Colonic mucosa (tissue), 4 donors: ENCODE measurements at regions not wholly inside any gene's neighbourhood (a gene's known extent, or its start where the extent isn't known, plus 50 kb on each side); places are given as distances from the start of the nearest gene placed in this dataset.

Source experiments
- DNase-seq: peaks from one replicate; pipeline ENCODE4 v3.0.0-alpha.2; 2020
- H3K27ac ChIP-seq: fragments of 200-600 bp; one replicate; pipeline ENCODE4 v1.8.0; 2021
- H3K27me3 ChIP-seq: fragments of 200-600 bp; one replicate; pipeline ENCODE4 v1.8.0; 2021
- H3K36me3 ChIP-seq: fragments of 200-600 bp; one replicate; pipeline ENCODE4 v1.8.0; 2021
- H3K4me1 ChIP-seq: fragments of 200-600 bp; one replicate; pipeline ENCODE4 v1.8.0; 2021; ENCODE audit warnings: mild to moderate bottlenecking
- H3K4me3 ChIP-seq: fragments of 200-600 bp; one replicate; pipeline ENCODE4 v1.8.0; 2021
- H3K9ac ChIP-seq, 2 donors: one replicate each; pipeline ENCODE4 v1.7.0; 2013; ENCODE audit warnings: control low read depth in 2 of 2, low read depth in 2 of 2, low read length in 2 of 2
- H3K9me3 ChIP-seq: fragments of 200-600 bp; one replicate; pipeline ENCODE4 v1.8.0; 2021
- intact Hi-C: fragments of 100-400 bp; cut with DNase I; formaldehyde crosslinking; loops from one replicate; pipeline ENCODE4 v1.14.1; 2022
- TF ChIP-seq, protein P1 (sequence below): fragments of 200-600 bp; IDR thresholded peaks from one replicate; pipeline ENCODE4 v1.8.0; 2022; ENCODE audit warnings: antibody characterized with exemption, mild to moderate bottlenecking
- donor health status: healthy.
- donor health status: DM: no; HTN: no; CAD: no.
- donor health status: DM: no; HTN: no; CAD: no.

DNA sequence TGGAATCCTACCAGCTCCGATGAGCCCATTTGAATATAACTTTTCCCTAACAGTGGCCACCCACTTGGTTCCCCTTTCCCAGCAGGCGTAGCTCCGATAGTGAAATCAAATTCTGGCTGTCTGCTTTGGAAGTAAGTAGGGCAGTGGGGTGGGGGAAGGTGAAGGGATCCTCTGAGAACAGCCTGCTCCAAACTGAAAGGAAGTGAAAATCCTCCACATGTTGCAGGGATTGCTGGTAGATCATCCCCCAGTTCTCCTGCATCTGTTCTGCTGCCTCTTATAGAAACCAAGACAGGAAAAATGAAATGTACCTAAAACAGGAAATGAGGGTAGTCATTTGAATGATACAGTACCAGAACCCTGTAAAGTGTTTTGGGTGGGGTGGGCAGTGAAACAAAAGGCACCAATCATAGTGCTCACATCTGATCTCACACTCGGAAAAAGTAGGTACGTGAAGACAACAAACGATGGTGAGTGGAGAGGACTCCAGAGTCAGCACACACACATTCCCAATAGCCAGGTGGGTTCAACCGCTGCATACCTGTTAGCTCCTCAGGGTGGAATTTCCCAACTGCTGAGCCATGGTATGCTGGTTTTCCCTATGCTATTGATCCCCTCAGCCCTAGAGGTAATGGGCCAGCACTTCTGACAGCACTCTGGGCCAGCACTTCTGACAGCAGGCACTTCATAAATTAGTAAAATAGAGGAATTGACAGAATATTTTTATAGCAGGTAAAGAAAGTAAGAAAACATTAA is 304.9 kb upstream of the ADAMTS9 start:
- H3K27me3 ChIP-seq: no peaks in the 10 kb centered on the region
- intact Hi-C loops: no loop called here

DNA sequence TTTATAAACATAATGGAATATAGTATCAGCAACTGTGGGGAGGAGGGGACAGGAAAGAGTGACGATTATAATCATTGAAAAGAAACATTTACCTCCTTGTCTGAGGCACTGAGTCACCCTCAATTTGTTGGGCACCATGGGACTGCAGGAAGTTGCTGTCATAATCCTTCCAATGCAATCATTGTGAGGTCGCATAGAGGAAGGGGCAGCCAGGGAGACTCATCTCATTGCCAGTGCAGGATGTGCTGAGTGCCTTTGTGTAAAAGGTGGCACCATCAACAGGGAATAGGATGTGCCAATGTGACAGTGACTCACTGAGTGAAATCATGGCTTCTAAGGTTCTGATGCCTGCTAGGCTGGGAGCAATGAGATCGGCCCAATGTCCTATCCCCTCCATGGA is 300.4 kb upstream of the ADAMTS9 start:
- Histone ChIP-seq H3K36me3 (no peaks in the 10 kb centered on the region), H3K9ac (no peak overlapping the region), H3K4me1 (no peaks in the 10 kb centered on the region), H3K4me3 (no peak overlapping the region), H3K27ac (no peak overlapping the region), H3K9me3 (no peaks in the 10 kb centered on the region), H3K27me3 (no peaks in the 10 kb centered on the region)
- TF ChIP-seq, protein P1, sequence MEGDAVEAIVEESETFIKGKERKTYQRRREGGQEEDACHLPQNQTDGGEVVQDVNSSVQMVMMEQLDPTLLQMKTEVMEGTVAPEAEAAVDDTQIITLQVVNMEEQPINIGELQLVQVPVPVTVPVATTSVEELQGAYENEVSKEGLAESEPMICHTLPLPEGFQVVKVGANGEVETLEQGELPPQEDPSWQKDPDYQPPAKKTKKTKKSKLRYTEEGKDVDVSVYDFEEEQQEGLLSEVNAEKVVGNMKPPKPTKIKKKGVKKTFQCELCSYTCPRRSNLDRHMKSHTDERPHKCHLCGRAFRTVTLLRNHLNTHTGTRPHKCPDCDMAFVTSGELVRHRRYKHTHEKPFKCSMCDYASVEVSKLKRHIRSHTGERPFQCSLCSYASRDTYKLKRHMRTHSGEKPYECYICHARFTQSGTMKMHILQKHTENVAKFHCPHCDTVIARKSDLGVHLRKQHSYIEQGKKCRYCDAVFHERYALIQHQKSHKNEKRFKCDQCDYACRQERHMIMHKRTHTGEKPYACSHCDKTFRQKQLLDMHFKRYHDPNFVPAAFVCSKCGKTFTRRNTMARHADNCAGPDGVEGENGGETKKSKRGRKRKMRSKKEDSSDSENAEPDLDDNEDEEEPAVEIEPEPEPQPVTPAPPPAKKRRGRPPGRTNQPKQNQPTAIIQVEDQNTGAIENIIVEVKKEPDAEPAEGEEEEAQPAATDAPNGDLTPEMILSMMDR: no peak
- intact Hi-C loops: no loop called here
- DNase-seq: no peak

More for the DNA sequence above, 304.9 kb upstream of the ADAMTS9 start:
- H3K36me3 ChIP-seq: no peaks in the 10 kb centered on the region
- H3K4me3 ChIP-seq: no peak overlapping the region
- TF ChIP-seq, protein P1: no peak
- no peak overlapping the region for H3K9ac ChIP-seq
- no peak for DNase-seq
- no peak overlapping the region for H3K27ac ChIP-seq
- no peaks in the 10 kb centered on the region for H3K4me1 ChIP-seq
- no peaks in the 10 kb centered on the region for H3K9me3 ChIP-seq

DNA sequence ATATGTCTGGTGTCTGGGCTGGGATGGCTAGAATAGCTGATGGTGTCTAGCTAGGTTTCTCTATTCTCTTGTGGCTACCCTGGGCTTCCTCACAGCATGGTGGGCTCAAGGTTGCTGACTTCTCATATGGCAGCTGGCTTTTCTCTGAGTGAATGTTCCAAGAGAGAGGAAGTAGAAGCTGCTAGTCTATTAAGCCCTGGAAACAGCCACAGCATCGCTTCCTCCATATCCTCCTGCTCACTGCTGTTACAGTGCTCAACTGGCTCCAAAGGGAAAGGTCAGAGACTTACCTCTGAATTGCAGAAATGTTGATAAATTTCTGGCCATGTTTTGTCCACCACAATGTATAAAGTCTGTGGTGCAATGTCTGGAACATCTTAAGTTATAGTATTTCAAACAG is 299.9 kb upstream of the ADAMTS9 start:
- Histone ChIP-seq H3K9me3 (no peaks in the 10 kb centered on the region), H3K4me1 (no peaks in the 10 kb centered on the region), H3K27ac (no peak overlapping the region), H3K9ac (no peak overlapping the region), H3K36me3 (no peaks in the 10 kb centered on the region), H3K4me3 (no peak overlapping the region), H3K27me3 (no peaks in the 10 kb centered on the region)
- DNase-seq: no peak
- intact Hi-C loops: no loop called here
- TF ChIP-seq, protein P1: no peak

DNA sequence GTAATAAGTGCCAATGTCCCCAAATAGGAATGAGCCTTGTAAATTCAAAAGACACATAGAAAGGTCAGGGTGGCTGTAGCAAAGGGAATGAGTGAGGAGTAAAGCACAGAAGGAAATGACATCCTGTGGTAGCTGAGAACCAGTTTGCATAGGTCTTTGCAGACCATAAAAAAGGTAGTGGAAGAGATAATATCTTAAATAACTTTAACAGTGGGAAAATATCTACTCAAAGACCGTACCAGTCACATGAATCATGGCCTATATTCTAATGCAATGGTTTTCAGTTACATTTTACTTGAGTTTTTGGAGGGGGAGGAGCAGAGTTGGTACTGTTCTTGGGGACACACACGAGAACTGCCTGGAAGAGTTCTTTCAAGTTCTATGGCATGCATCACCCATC is 297.3 kb upstream of the ADAMTS9 start:
- no peaks in the 10 kb centered on the region for H3K36me3 ChIP-seq
- no peak overlapping the region for H3K4me3 ChIP-seq
- intact Hi-C loops: no loop called here
- TF ChIP-seq, protein P1: no peak
- no peaks in the 10 kb centered on the region for H3K9me3 ChIP-seq
- no peak overlapping the region for H3K27ac ChIP-seq
- no peak overlapping the region for H3K9ac ChIP-seq
- DNase-seq: no peak
- no peaks in the 10 kb centered on the region for H3K27me3 ChIP-seq
- H3K4me1 ChIP-seq: no peaks in the 10 kb centered on the region

DNA sequence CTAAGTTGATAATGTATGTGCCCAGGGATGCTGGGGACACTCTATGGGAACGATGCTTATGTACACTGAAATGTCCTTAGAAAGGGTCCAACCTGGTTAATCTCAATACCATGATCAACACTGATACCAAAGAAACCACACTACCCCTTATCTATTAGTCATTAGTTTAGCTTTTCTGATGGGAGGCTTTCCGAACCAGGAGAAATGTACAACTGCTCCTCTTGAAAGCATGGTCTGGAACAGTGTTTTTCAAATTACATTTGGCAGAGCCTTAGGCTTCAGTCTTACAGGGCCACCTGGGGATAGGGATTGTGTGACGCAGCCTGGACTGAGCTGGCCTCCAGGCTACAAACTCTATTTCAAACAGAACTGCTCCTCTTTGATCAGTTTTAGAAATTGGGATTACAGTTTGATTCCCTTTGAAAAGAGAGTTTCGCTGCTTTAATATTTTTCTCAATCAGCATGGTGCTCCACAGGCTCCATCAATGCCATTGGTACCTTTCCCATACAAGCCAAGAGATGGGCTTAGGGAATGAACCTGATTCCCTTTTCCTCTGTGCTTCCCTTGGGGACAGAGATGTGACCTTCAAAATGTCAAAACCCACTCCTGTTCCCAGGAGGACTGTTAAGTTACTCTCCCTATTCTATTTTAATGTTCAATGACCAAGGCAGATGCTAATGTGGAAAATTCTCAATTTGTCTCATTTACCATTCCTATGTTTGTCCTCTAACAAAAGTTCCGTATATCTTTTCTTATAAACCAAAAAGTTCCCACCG is 296.0 kb upstream of the ADAMTS9 start:
- DNase-seq: no peak
- Histone ChIP-seq H3K27me3 (no peaks in the 10 kb centered on the region), H3K4me1 (no peaks in the 10 kb centered on the region), H3K9ac (no peak overlapping the region), H3K27ac (no peak overlapping the region), H3K9me3 (no peaks in the 10 kb centered on the region), H3K4me3 (no peak overlapping the region), H3K36me3 (no peaks in the 10 kb centered on the region)
- TF ChIP-seq, protein P1: no peak
- intact Hi-C loops: no loop called here
